HK-2 (cell line): ENCODE measurements at regions not wholly inside any gene's neighbourhood (a gene's known extent, or its start where the extent isn't known, plus 50 kb on each side); places are given as distances from the start of the nearest gene placed in this dataset.

Experiments
- DNase-seq: peaks from one replicate; pipeline ENCODE4 v3.0.0-alpha.2; 2018; ENCODE audit not compliant: unreplicated experiment

- DNase-seq = no peak
Measured at GRCh38 chr12:72082986-72083820, 144.6 kb downstream of the TPH2 start.

DNA sequence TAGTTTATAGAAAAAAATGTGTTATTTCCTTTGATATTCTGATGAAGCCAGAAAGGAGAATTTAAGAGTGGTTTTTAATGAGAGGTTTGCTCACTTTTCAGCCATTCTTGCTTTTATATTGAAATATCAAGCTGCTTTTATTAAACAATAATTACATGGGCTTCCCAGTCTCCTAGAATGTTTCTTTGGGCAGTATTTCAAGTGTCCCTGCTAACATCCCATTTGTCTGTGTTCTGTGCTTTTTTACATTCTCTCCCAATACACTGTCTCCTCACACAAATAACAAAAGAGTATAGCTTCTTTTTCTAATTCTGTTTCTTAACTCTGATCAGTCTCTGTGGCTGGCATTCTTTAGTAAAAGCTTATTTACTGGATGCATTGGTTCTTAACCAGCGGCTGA lies 145.4 kb downstream of the TPH2 start:
- no peak for DNase-seq

DNA sequence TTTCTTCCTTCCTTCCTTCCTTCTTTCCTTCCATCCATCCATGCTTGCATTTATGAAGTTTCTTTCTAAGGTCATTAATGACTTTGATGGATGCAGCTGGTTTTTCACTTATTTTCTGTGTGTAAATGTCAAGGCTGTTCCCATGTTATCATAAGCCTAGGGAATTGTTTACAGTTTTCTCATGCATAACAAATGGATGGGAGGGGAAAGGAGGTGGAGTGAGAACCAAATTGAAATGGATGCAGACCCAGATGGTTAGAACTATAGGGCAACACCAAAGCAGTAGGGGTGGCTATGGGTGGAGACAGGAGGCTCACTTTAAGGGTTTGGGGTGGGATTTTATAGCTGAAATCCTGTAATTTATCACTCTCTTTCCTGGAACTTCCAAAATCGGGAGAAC lies 146.2 kb downstream of the TPH2 start:
- DNase-seq = no peak

- DNase-seq = no peak
Measured at GRCh38 chr12:72089678-72090077, 151.0 kb downstream of the TPH2 start.

DNA sequence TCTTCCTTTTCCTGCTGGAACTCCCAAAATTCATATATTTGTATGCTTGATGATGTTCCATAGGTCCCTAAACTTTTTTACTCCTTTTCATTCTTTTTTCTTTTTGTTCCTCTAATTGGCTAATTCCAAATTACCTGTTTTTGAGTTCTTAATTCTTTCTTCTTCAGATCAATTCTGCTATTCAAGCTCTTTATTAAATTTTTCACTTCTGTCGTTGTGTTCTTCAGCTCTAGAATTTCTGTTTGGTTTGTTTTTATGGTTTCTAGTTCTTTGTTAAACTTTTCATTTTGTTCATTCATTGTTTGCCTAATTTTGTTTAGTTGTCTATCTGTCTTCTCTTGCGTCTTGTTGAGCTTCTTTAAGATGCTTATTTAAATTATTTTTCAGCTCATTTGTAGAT lies 154.8 kb downstream of the TPH2 start:
- no peak for DNase-seq

DNA sequence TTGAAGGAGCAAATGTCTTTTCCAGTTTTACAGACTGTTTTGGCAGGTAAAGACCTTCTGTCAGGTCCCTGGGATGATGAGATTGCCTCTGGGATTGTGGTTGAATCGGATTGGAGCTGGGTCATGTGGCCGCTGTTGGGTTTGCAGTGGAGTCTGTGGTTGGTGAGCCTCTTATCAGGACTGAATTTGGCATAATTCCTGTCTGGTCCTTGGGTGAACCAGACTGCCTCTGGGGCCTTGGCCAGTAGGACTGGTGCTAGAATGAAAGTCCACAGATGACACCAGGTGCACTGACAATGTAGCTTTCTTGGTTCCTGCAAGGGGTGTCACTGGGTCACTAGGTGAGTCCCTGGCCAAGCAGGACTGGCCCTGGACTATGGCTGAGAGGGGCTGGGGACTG lies 155.3 kb downstream of the TPH2 start:
- no peak for DNase-seq

- DNase-seq = no peak
Measured at GRCh38 chr12:72094490-72094889, 155.8 kb downstream of the TPH2 start.

- DNase-seq = no peak
Measured at GRCh38 chr12:72095025-72095424, 156.4 kb downstream of the TPH2 start.

DNA sequence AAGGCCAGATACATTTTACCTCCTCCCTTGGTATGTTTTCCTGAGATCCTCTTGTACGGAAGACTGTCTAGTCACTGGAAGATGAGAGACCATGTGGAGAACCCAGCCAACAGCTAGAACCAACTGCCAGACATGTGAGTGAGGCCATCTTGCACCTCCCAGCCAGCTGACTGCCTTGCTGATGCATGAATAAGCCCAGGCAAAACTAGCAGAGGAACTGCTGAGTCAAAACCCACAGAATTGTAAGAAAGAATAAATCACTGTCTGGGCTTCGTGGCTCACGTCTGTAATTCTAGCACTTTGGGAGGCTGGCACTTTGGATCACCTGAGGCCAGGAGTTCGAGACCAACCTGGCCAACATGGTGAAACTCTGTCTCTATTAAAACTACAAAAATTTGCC lies 160.0 kb downstream of the TPH2 start:
- DNase-seq = peak; percentile 1

- DNase-seq = no peak
Measured at GRCh38 chr12:72100854-72101253, 162.2 kb downstream of the TPH2 start.

- DNase-seq = no peak
Measured at GRCh38 chr12:72102150-72102549, 163.5 kb downstream of the TPH2 start.

- no peak for DNase-seq
Measured at GRCh38 chr12:72105849-72106248, 166.3 kb upstream of the TRHDE start.

- DNase-seq = no peak
Measured at GRCh38 chr12:72110937-72111650, 161.1 kb upstream of the TRHDE start.

DNA sequence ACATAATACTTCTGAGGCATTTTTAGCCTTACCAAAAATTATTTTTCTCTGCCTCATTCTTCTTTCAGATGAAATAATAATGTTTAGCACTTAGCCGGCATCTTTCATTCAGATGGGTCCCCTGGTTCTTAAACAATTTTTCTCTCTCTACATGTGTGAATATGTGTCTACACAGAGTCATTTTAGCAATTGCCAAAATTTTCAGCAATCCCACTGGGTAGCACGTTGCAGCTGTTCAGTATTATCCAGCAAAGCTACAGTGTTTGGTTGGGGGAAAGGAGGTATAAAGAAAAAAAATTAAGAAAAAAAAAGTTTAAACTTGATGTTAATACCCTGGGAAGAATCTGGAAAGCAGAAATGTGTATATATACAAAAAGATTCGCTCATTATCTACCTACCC lies 160.5 kb upstream of the TRHDE start:
- no peak for DNase-seq

- no peak for DNase-seq
Measured at GRCh38 chr12:72133497-72134055, 138.6 kb upstream of the TRHDE start.

GRCh38 chr12:72134246-72135020 lies 137.7 kb upstream of the TRHDE start:
- no peak for DNase-seq

- DNase-seq = no peak
Measured at GRCh38 chr12:72135021-72135301, 137.2 kb upstream of the TRHDE start.

DNA sequence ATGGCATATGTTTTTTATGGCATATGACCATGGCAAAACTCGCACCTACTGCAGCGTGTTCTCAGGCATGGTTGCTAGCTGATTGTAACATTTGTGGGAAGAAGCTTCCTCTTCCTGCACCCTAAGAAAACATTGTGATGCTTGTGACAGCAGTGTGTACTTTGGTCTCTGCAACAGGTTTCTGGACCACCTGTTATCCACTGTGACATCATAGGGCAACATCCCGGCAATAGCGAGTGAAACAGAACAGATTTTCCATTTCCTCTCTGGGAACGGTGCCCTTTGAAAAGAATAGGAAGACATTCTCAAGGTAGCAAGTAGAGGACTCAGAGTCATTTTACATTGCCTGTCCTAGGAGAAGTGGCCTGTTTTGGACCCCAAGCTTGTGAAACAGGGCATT lies 135.4 kb upstream of the TRHDE start:
- no peak for DNase-seq

- DNase-seq = no peak
Measured at GRCh38 chr12:72139411-72139810, 132.8 kb upstream of the TRHDE start.

DNA sequence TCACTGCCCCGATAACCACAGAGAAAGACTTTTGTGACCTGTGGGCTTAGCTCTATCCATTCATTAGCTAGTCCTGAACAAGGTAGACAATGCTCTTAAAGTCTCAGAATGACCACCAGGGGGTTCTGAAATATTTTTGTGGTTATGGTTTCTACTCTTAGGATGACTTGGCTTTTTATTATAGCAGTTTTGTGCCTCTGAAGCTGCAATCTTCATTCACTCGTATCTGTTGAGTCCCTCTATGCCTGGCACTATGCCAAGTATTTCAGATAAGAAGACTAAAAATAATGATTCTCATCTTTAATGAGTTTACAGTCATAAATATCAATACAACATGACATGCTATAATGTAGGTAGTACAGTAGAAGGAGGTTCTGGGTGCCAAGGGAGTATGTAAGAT lies 130.8 kb upstream of the TRHDE start:
- no peak for DNase-seq

DNA sequence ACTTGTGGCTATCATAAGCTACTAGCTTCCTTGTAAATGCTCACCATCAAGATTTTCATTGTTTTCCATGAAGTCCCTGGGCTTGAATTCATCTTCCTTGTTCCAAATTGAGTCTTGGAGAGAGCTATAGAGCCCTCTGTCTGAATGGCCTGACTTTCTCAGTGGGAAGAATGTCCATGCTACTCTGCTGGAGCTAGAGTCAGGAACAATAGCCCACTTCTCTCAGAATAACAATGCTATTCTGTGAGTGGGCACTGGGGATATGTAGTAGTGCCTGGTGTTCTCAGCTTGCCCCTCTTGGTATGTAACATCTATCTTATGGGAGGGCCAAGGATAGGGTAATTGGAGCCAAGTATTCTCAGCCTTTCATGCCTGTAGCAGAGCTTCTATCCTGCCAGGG lies 127.6 kb upstream of the TRHDE start:
- no peak for DNase-seq

GRCh38 chr12:72146495-72146894 lies 125.7 kb upstream of the TRHDE start:
- no peak for DNase-seq

DNA sequence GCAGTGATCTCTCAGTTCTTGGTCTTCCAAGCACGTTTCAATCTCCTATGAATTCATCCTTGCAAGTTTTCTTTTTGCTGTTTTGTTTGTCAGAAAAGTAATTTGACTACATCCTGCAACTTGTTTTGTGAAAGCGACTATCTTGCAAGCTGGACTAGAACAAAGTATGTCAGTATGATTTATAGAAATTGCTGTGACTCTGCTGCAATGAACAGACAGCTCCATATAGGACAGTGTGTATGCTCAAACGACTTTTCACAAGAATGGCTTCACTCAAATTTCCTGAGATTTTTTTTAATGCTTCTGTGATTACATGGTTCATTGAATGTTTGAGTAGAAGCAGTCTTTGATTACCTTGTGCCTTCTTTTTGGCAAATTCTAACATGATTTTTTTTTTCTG lies 123.5 kb upstream of the TRHDE start:
- DNase-seq = no peak
